Activated CD8-positive, alpha-beta memory T cell treated with anti-CD3 and anti-CD28 coated beads, Interleukin-2, amount 10 ng/mL, durations not matched to agents 7 days and 5 days (primary cell): ENCODE measurements at regions not wholly inside any gene's neighbourhood (a gene's known extent, or its start where the extent isn't known, plus 50 kb on each side); places are given as distances from the start of the nearest gene placed in this dataset.

Experiments
- ATAC-seq: fragments of 150-1000 bp; cut with Tn5 transposase; one replicate; pipeline ENCODE4 v1.10.0; 2021; ENCODE audit warnings: moderate library complexity
- CTCF ChIA-PET: fragments of 350-600 bp; sonication (Branson Sonifier 250); formaldehyde crosslinking; loops from one replicate; lab custom pipeline; 2021; ENCODE audit warnings: antibody characterized with exemption; lab: Charles Lee
- DNase-seq: peaks from one replicate; pipeline ENCODE4 v3.0.0-alpha.2; 2020
- H3K27ac Mint-ChIP-seq: one replicate; pipeline ENCODE4 v1.8.0; 2021; ENCODE audit warnings: mild to moderate bottlenecking, mixed read lengths
- H3K27me3 Mint-ChIP-seq: one replicate; pipeline ENCODE4 v1.8.0; 2021; ENCODE audit warnings: mixed read lengths
- H3K36me3 Mint-ChIP-seq: one replicate; pipeline ENCODE4 v1.8.0; 2021; ENCODE audit warnings: mild to moderate bottlenecking, mixed read lengths
- H3K4me1 Mint-ChIP-seq: one replicate; pipeline ENCODE4 v1.8.0; 2021; ENCODE audit warnings: mixed read lengths
- H3K4me3 Mint-ChIP-seq: one replicate; pipeline ENCODE4 v1.8.0; 2021; ENCODE audit warnings: mild to moderate bottlenecking, moderate library complexity, mixed read lengths
- H3K9me3 Mint-ChIP-seq: one replicate; pipeline ENCODE4 v1.8.0; 2022; ENCODE audit warnings: low read depth, mixed read lengths

DNA sequence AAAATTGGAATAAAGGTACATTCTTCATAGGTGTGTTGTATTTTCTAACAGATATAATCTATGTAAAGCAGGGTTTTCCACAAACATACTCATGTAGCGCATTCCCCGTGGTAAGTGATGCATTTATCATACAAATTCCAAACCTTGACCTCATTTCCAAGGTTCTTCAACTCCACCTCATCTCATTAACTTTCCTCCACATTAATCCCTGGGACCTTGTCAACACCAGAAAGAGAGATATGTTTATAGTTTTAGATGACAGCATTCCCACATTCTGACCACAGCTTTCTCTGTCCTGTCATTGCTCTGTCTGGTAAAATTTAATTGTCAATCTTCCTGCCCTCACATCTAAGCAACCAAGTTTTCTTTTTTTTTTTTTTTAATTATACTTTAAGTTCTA is 415.1 kb downstream of the TMEM161B start:
- Mint-ChIP-seq H3K27ac (no peak overlapping the region), H3K27me3 (no peaks in the 10 kb centered on the region), H3K4me3 (no peak overlapping the region), H3K4me1 (no peaks in the 10 kb centered on the region), H3K36me3 (no peaks in the 10 kb centered on the region), H3K9me3 (peaks cover 4% of the 10 kb centered on the region)
- ATAC-seq (no peak), DNase-seq (no peak)
- CTCF ChIA-PET = no interaction called here

DNA sequence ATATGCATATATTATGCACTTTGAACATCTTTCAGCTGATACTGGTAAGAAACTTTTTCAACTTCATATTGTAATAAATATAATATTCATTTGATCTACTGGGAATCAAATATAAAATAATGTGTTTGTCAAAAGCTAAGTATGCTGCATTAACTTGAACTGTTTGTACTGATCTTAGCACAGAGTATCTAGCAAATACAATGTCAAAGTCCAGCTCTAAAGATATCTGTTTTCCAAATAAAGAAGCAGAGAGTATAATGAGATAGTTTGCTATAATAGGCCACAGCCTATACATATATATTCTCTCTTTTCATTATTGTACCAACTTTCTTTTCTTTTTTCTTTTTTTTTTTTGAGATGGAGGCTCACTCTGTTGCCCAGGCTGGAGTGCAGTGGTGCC is 417.0 kb downstream of the TMEM161B start:
- Mint-ChIP-seq H3K27ac (no peak overlapping the region), H3K9me3 (peaks cover 2% of the 10 kb centered on the region), H3K27me3 (no peaks in the 10 kb centered on the region), H3K36me3 (no peaks in the 10 kb centered on the region), H3K4me3 (no peak overlapping the region), H3K4me1 (no peaks in the 10 kb centered on the region)
- DNase-seq (no peak), ATAC-seq (no peak)
- CTCF ChIA-PET = no interaction called here

DNA sequence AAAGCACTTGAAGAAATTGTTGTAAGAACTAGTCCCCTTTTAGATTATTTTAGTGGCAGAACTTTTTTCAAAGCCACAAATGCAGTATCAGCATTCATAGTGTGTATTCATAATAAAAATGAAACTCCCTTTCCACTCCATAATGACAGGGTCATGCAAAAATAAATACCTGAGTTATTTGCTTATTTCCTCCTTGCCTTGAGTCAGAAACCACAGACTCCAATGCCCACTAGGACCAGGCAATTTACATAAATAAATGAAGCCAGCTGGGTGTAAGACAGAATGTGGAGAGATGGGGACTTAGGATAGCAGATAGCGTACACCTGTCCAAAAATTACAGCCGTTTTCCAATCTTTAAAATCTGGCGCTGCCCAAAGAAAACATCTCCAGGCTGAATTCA is 417.8 kb downstream of the TMEM161B start:
- H3K4me1 Mint-ChIP-seq = no peaks in the 10 kb centered on the region
- H3K36me3 Mint-ChIP-seq = no peaks in the 10 kb centered on the region
- ATAC-seq = no peak
- no peak overlapping the region for H3K27ac Mint-ChIP-seq
- no peak overlapping the region for H3K4me3 Mint-ChIP-seq
- CTCF ChIA-PET = no interaction called here
- no peaks in the 10 kb centered on the region for H3K9me3 Mint-ChIP-seq
- no peaks in the 10 kb centered on the region for H3K27me3 Mint-ChIP-seq
- no peak for DNase-seq

DNA sequence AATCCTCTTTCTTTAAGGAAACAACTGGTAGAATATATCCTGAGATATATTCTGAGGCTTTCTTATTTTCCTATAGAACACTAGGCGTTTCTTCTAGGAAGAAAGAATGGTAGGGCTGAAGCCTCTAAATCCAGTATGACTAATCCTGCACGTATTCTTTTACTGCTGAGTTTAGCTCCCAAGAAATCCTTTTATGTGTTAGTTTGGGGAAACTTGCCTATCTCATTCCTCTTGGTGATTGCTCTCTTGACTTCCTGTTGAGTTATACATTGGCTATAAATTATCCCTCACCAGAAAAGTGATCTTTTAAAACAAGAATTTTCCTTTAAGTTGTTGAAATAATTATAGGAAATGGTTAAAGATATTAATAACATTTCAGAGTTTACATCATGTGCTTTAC is 422.9 kb downstream of the TMEM161B start:
- ATAC-seq = no peak
- Mint-ChIP-seq H3K9me3 (no peaks in the 10 kb centered on the region), H3K27me3 (no peaks in the 10 kb centered on the region), H3K4me1 (no peaks in the 10 kb centered on the region), H3K4me3 (no peak overlapping the region), H3K27ac (no peak overlapping the region), H3K36me3 (no peaks in the 10 kb centered on the region)
- no peak for DNase-seq
- CTCF ChIA-PET = no interaction called here

DNA sequence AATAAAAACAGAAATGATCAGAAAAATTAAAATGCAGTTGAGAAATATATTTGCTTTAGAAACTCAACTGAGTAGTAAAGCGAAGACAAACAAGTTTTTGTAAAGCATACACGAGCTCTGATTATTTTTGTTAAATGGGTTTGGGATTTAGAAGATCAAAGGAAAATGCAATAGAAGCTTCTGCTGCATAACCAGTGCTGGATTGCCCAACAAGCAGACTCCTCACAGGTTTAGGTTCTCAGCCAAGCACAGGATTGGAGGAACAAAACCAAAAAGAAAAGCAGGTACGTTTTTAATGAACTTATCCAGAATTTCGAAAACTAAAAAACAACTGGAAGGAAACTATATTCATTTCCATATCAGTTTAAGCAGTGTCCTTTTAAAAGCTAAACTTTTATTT is 423.8 kb downstream of the TMEM161B start:
- CTCF ChIA-PET = no interaction called here
- DNase-seq (no peak), ATAC-seq (no peak)
- Mint-ChIP-seq H3K36me3 (no peaks in the 10 kb centered on the region), H3K4me3 (no peak overlapping the region), H3K27ac (no peak overlapping the region), H3K4me1 (no peaks in the 10 kb centered on the region), H3K27me3 (no peaks in the 10 kb centered on the region), H3K9me3 (no peaks in the 10 kb centered on the region)

DNA sequence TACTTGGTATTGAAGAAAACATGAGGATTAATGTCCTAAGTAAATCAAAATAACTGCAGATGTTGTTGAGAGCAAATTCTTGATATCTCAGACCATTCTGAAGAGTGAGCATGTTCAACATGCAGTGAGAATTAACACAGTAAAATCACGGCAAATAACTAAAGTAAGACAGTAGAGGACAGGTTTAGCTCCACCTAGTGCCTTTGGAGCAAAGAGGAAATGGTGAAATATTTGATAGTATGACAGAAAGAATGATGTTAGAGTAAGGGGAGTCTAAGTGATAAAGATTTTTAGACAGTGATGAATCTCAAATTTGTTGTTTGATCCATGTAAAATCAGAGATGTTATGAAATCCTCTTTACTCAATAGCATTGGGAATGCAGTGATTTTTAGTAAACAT is 424.2 kb downstream of the TMEM161B start:
- H3K27ac Mint-ChIP-seq = no peak overlapping the region
- H3K4me1 Mint-ChIP-seq = no peaks in the 10 kb centered on the region
- H3K9me3 Mint-ChIP-seq = no peaks in the 10 kb centered on the region
- CTCF ChIA-PET = no interaction called here
- no peaks in the 10 kb centered on the region for H3K36me3 Mint-ChIP-seq
- no peak overlapping the region for H3K4me3 Mint-ChIP-seq
- no peaks in the 10 kb centered on the region for H3K27me3 Mint-ChIP-seq
- no peak for DNase-seq
- ATAC-seq = no peak

DNA sequence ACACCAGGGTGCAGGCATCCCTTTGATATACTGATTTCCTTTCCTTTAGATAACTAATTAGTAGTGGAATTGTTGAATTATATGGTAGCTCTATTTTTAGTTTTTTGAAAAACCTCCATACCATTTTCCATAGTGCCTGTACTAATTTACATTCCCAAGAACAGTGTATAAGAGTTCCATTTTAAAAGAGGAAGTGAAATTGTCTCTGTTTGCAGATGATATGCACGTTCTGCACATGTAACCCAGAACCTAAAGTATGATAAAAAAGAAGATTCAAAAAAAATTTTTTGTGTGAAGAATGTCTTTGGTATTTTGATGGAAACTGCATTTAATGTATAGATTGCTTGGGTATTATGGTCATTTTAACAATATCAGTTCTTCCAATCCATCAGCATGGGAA is 424.0 kb upstream of the CCNH start:
- Mint-ChIP-seq H3K9me3 (peaks cover 3% of the 10 kb centered on the region), H3K27me3 (no peaks in the 10 kb centered on the region), H3K27ac (no peak overlapping the region), H3K36me3 (no peaks in the 10 kb centered on the region), H3K4me1 (no peaks in the 10 kb centered on the region), H3K4me3 (no peak overlapping the region)
- no peak for DNase-seq
- ATAC-seq = no peak
- CTCF ChIA-PET = no interaction called here

DNA sequence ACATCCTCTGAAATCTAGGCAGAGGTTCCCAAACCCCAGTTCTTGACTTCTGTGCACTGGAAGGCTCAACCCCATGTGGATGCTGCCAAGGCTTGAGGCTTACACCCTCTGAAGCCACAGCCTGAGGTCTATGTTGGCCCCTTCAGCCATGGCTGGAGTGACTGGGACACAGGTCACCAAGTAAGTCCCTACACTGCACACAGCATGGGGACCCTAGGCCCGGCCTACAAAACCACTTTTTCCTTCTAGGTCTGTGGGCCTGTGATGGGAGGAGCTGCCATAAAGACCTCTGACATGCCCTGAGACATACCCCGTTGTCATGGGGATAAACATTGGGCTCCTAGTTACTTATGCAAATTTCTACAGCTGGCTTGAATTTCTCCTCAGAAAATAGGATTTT is 418.8 kb upstream of the CCNH start:
- ATAC-seq (no peak), DNase-seq (no peak)
- Mint-ChIP-seq H3K9me3 (peaks cover 2% of the 10 kb centered on the region), H3K27me3 (no peaks in the 10 kb centered on the region), H3K36me3 (no peaks in the 10 kb centered on the region), H3K4me3 (no peak overlapping the region), H3K4me1 (no peaks in the 10 kb centered on the region), H3K27ac (no peak overlapping the region)
- CTCF ChIA-PET = no interaction called here

DNA sequence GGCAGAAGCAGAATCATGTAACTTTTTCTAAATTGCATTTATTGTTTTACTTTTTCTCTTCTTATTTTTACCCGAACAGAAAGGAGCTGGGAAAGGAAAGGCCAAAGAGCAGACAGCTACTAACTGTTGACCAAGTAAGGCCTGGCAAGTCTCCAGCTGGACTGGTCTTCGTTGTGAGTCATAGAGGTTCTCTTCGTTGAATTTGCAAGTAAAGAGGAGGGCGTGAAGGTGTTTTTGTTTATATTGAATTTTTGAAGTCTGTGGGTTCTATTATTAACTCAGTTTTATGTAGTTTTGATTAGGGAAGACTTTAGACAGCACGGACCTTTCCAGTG is 416.5 kb upstream of the CCNH start:
- Mint-ChIP-seq H3K36me3 (no peaks in the 10 kb centered on the region), H3K4me3 (no peak overlapping the region), H3K9me3 (peaks cover 2% of the 10 kb centered on the region), H3K4me1 (no peaks in the 10 kb centered on the region), H3K27ac (no peak overlapping the region), H3K27me3 (no peaks in the 10 kb centered on the region)
- CTCF ChIA-PET = no interaction called here
- DNase-seq = no peak
- no peak for ATAC-seq

DNA sequence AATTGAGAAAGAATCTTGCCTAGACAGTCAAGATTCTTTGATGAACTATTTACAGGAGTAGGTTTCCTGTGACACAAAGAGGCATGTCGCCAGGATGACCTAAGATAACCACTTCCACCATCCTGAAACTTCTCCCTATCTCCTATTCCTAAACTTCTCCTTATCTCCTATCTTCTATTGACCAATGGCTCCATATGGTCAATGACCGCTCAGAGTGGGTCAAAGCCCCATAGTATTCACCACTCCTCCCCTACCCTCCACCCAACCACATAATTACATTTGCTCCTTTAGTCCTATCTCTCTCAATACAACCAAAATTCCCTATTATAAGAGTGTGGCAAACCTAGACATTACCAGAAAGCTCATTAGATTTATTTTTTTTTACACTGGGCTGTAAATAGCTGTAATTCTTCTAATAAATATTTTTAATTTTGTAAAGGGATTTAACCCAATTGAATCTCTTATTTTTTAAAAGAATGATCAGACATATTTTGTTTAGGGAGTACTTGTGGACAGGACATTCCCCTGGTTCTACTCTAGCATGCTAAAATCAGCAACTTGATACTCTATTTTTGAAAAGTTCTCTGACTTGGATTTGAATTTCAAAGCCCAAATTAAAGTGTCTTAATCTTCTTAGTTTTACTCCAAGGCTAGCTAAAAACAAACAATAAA is 416.0 kb upstream of the CCNH start:
- Mint-ChIP-seq H3K4me3 (no peak overlapping the region), H3K27me3 (no peaks in the 10 kb centered on the region), H3K36me3 (no peaks in the 10 kb centered on the region), H3K4me1 (no peaks in the 10 kb centered on the region), H3K27ac (no peak overlapping the region), H3K9me3 (peaks cover 2% of the 10 kb centered on the region)
- DNase-seq (no peak), ATAC-seq (no peak)
- CTCF ChIA-PET = no interaction called here

DNA sequence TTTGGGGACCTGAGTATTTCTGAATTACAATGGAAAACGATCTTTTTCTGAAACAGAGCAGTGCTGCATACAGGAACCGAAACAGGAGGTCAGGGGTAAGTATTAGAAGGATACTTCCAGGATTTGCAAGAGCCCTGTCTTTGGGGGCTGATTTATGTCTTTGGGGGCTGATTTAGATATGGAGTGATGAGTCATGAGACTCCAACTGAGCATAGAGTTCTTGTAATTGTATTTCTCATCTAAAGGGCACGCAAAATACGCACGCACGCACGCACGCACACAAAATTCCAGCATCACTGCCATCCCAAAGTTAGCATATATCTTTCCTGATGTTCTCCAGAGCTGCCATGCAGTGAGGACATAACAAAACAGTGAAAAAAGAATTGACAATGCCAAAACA is 414.8 kb upstream of the CCNH start:
- Mint-ChIP-seq H3K27ac (no peak overlapping the region), H3K27me3 (no peaks in the 10 kb centered on the region), H3K4me1 (no peaks in the 10 kb centered on the region), H3K4me3 (no peak overlapping the region), H3K9me3 (peaks cover 2% of the 10 kb centered on the region), H3K36me3 (no peaks in the 10 kb centered on the region)
- no peak for DNase-seq
- ATAC-seq = no peak
- CTCF ChIA-PET = no interaction called here

DNA sequence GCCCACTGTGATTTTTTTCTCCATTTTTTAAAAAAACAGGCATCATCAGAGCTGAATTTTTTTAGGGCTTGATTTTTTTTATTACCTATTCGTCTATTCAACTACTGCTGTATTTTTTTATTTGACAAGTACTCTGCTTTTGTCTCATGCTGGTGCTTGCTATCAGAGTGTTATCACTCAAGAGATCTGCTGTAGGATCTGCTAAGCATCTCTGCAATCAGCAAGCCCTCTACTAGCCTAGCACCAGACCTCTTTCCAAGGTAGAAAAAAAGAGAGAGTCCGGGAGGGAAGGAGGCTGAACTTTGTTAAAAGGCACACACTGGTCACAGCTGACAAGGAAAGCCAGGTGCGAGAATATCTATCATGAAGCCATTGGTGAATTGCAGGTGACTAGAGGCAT is 413.8 kb upstream of the CCNH start:
- no peaks in the 10 kb centered on the region for H3K4me1 Mint-ChIP-seq
- CTCF ChIA-PET = no interaction called here

DNA sequence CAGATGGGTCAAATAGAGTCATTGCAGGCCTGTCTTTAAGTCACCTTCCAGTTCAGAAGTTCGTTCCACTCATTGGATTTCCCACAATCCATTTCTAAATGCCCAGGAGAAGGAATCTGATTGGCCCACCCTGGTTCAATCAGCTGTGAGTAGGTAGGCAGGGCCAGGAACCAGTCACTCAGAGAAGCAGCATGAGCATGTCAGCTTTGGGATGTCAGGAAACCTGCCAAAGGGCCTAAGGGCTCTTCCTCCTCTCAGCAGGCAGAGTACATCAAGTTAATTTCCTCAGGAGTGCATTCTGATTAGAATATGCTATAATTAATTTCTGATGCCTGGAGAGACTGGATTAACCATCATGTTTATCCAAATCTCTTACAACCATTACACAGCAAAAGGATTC is 412.9 kb upstream of the CCNH start:
- CTCF ChIA-PET = no interaction called here
- H3K27ac Mint-ChIP-seq = no peak overlapping the region

More for the DNA sequence above, 413.8 kb upstream of the CCNH start:
- H3K36me3 Mint-ChIP-seq = no peaks in the 10 kb centered on the region
- H3K27ac Mint-ChIP-seq = no peak overlapping the region
- ATAC-seq (no peak), DNase-seq (no peak)
- H3K4me3 Mint-ChIP-seq = no peak overlapping the region
- H3K27me3 Mint-ChIP-seq = no peaks in the 10 kb centered on the region
- peaks cover 2% of the 10 kb centered on the region for H3K9me3 Mint-ChIP-seq

DNA sequence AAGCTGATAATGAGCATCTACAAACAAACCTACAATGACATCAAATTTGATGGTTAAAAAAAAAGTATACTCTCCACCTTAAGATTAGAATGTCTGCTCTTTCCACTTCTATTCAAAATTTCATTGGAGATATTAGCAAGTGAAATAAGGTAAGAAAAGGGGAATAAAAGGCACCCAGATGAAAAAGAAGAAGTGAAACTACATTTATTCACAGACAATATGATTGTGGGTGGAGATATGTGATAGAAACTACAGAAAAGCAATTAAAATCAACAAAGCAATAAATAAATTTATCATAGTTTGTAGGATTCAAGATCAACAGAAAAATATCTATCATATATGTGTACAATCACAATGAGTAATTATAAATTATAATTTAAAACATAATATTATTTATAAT is 395.1 kb upstream of the CCNH start:
- H3K27ac Mint-ChIP-seq = no peak overlapping the region
- no peaks in the 10 kb centered on the region for H3K27me3 Mint-ChIP-seq
- no peaks in the 10 kb centered on the region for H3K36me3 Mint-ChIP-seq
- DNase-seq (no peak), ATAC-seq (no peak)
- no peaks in the 10 kb centered on the region for H3K4me1 Mint-ChIP-seq
- CTCF ChIA-PET = no interaction called here
- H3K9me3 Mint-ChIP-seq = no peaks in the 10 kb centered on the region
- H3K4me3 Mint-ChIP-seq = no peak overlapping the region

More for the DNA sequence above, 412.9 kb upstream of the CCNH start:
- no peaks in the 10 kb centered on the region for H3K36me3 Mint-ChIP-seq
- no peak for DNase-seq
- no peak for ATAC-seq
- H3K4me3 Mint-ChIP-seq = no peak overlapping the region
- H3K27me3 Mint-ChIP-seq = no peaks in the 10 kb centered on the region
- H3K4me1 Mint-ChIP-seq = no peaks in the 10 kb centered on the region
- H3K9me3 Mint-ChIP-seq = peaks cover 2% of the 10 kb centered on the region

DNA sequence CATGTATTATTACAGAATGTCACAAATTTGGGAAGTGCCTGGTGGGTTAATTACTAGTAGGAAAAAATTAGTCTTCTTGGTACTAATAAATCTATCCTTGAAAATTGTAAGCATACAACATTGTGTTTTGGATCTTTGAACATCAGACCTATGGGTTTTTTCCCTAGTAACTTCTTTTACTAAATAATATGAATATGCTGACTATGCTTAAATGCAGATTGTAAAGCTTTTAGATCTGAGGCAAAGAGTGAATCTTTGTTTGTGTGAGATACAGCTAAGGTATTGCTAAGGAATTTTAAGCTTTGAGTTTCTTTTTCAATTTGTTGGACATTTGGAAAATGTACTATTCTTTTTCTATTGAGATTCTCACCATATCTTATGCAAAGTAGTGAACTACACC is 390.6 kb upstream of the CCNH start:
- DNase-seq (no peak), ATAC-seq (no peak)
- no peak overlapping the region for H3K4me3 Mint-ChIP-seq
- H3K9me3 Mint-ChIP-seq = no peaks in the 10 kb centered on the region
- peaks cover 4% of the 10 kb centered on the region for H3K27me3 Mint-ChIP-seq
- CTCF ChIA-PET = no interaction called here
- H3K27ac Mint-ChIP-seq = no peak overlapping the region
- H3K36me3 Mint-ChIP-seq = no peaks in the 10 kb centered on the region
- H3K4me1 Mint-ChIP-seq = no peaks in the 10 kb centered on the region
